GM21825 (cell line): ENCODE measurements at regions not wholly inside any gene's neighbourhood (a gene's known extent, or its start where the extent isn't known, plus 50 kb on each side); places are given as distances from the start of the nearest gene placed in this dataset.

Source experiments
- ATAC-seq: cut with Tn5 transposase; IDR thresholded peaks from one replicate; pipeline ENCODE4 v1.9.1; 2021; ENCODE audit warnings: mild to moderate bottlenecking, moderate library complexity; ENCODE audit not compliant: unreplicated experiment

GRCh38 chr3:43865887-43866528, 175.3 kb downstream of the ABHD5 start:
- no peak for ATAC-seq

- no peak for ATAC-seq
These were observed 176.0 kb downstream of the ABHD5 start for GRCh38 chr3:43866529-43867353.

- ATAC-seq = no peak
These were observed 176.8 kb downstream of the ABHD5 start for GRCh38 chr3:43867436-43868072.

GRCh38 chr3:43869491-43869890, 178.8 kb downstream of the ABHD5 start:
- ATAC-seq = no peak

- no peak for ATAC-seq
These were observed 179.4 kb downstream of the ABHD5 start for GRCh38 chr3:43870120-43870519.

GRCh38 chr3:43870844-43871626, 180.3 kb downstream of the ABHD5 start:
- ATAC-seq = no peak

GRCh38 chr3:43871627-43872245, 181.0 kb downstream of the ABHD5 start:
- ATAC-seq = no peak

- no peak for ATAC-seq
These were observed 181.6 kb downstream of the ABHD5 start for GRCh38 chr3:43872301-43872700.

GRCh38 chr3:43872901-43873300, 182.2 kb downstream of the ABHD5 start:
- ATAC-seq = no peak

GRCh38 chr3:43873723-43874122, 183.0 kb downstream of the ABHD5 start:
- no peak for ATAC-seq

GRCh38 chr3:43874290-43874689, 183.6 kb downstream of the ABHD5 start:
- no peak for ATAC-seq

GRCh38 chr3:43874731-43875130, 184.0 kb downstream of the ABHD5 start:
- ATAC-seq = no peak

- no peak for ATAC-seq
These were observed 185.9 kb downstream of the ABHD5 start for GRCh38 chr3:43876648-43877047.

- ATAC-seq = no peak
These were observed 188.4 kb downstream of the ABHD5 start for GRCh38 chr3:43879166-43879565.

- ATAC-seq = no peak
These were observed 192.4 kb downstream of the ABHD5 start for GRCh38 chr3:43882976-43883680.

GRCh38 chr3:43883729-43884396, 193.1 kb downstream of the ABHD5 start:
- no peak for ATAC-seq

- no peak for ATAC-seq
These were observed 193.8 kb downstream of the ABHD5 start for GRCh38 chr3:43884581-43884980.

- no peak for ATAC-seq
These were observed 195.3 kb downstream of the ABHD5 start for GRCh38 chr3:43885908-43886618.

GRCh38 chr3:43892061-43892460, 201.3 kb downstream of the ABHD5 start:
- ATAC-seq = no peak
